ENCODE measurements at regions not wholly inside any gene's neighbourhood (a gene's known extent, or its start where the extent isn't known, plus 50 kb on each side); places are given as distances from the start of the nearest gene placed in this dataset.

DNA sequence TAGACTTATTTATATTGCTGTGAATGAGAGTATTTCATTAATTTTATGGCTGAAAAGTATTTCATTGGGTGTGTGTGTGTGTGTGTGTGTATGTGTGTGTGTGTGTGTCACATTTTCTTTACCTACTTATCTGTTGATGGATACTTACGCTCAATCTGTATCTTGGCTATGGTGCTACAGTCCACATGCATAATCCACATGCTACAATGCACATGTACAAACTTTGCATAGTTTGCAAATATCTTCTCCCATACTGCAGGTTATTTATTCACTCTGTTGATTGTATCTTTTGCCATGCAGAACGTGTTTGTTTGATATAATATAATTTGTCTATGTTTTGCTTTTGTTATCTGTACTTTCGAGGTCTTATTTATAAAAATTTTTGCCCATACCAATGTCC, 167.8 kb downstream of the RAB28 start:
- no peaks in the 10 kb centered on the region for H3K4me1 ChIP-seq (ENCODE audit: control insufficient read depth in 5 of 5, insufficient read depth in 5 of 5, low read length in 5 of 5)
- peaks cover 0 to 1% (median 0%) of the 10 kb centered on the region in 5 donors for H3K9me3 ChIP-seq (ENCODE audit: control insufficient read depth in 5 of 5, low read length in 5 of 5)
- H3K36me3 ChIP-seq (ENCODE audit: control insufficient read depth in 5 of 5, insufficient read depth in 5 of 5, low read length in 5 of 5), result no peaks in the 10 kb centered on the region
- H3K9ac ChIP-seq (ENCODE audit: low read length in 5 of 5), result no peak overlapping the region
- no peak overlapping the region for H3K27ac ChIP-seq (ENCODE audit: low read depth, low read length)
- no peak overlapping the region for H3K4me3 ChIP-seq (ENCODE audit: low read depth in 1 of 5, low read length in 5 of 5)
- H3K27me3 ChIP-seq (ENCODE audit: control insufficient read depth in 5 of 5, insufficient read depth in 4 of 5, low read length in 5 of 5), result no peaks in the 10 kb centered on the region

DNA sequence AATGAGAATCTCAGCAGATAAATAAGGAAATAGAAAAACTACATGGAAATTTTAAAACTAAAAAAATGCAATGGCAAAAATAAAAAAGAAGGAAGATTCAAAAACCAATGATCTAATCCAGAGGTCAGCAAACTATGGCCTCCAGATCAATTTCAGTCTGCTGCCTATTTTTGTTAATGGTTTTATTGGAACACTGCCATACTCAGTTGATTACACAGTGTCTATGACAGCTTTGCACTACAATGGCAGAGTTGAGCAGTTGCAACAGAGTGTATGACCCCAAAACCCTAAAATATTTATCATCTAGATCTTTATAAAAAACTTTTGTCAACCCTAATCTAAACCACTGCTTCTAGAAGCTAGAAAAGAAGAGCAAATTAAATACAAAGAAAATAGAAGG, 170.3 kb downstream of the RAB28 start:
- no peak overlapping the region for H3K4me3 ChIP-seq (ENCODE audit: low read depth in 1 of 5, low read length in 5 of 5)
- no peaks in the 10 kb centered on the region for H3K36me3 ChIP-seq (ENCODE audit: control insufficient read depth in 5 of 5, insufficient read depth in 5 of 5, low read length in 5 of 5)
- no peak overlapping the region for H3K9ac ChIP-seq (ENCODE audit: low read length in 5 of 5)
- no peak overlapping the region for H3K27ac ChIP-seq (ENCODE audit: low read depth, low read length)
- H3K4me1 ChIP-seq (ENCODE audit: control insufficient read depth in 5 of 5, insufficient read depth in 5 of 5, low read length in 5 of 5), result no peaks in the 10 kb centered on the region
- H3K9me3 ChIP-seq (ENCODE audit: control insufficient read depth in 5 of 5, low read length in 5 of 5), result no peaks in the 10 kb centered on the region
- no peaks in the 10 kb centered on the region for H3K27me3 ChIP-seq (ENCODE audit: control insufficient read depth in 5 of 5, insufficient read depth in 4 of 5, low read length in 5 of 5)

DNA sequence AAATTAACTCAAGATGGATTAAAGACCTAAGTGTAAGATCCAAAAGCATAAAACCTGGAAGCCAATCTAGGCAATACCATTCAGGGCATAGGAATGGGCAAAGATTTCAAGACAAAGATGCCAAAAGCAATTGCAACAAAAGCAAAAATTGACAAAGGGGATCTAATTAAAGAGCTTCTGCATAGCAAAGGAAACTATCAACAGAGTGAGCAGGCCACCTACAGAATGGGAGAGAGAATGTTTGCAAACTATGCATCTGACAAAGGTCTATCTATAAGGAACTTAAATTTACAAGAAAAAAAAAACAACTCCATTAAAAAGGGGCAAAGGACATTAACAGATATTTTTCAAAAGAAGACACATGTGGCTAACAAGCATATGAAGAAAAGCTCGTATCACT, 171.9 kb downstream of the RAB28 start:
- H3K9me3 ChIP-seq (ENCODE audit: control insufficient read depth in 5 of 5, low read length in 5 of 5), result no peaks in the 10 kb centered on the region

DNA sequence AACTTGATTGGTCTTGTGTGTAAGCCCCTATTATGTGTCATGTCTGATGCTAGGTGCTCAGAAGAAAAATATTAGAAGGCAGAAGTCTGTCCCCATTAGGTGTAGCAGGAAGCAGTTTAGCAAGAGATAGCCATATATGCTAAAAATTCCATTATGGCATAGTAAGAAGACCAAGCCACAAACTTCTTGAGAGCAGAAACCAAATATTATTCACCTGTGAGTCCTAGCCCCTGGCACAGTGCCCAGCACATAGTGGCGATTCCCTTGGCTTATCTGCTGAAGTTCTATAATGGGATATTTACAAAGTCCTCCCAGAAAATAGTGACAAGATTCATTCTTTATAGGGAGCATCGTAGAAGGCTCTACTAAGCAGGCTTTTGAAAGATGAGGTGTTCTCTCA, 174.4 kb downstream of the RAB28 start:
- H3K4me3 ChIP-seq (ENCODE audit: low read depth in 1 of 5, low read length in 5 of 5), result no peak overlapping the region
- no peak overlapping the region for H3K27ac ChIP-seq (ENCODE audit: low read depth, low read length)
- H3K27me3 ChIP-seq (ENCODE audit: control insufficient read depth in 5 of 5, insufficient read depth in 4 of 5, low read length in 5 of 5), result no peaks in the 10 kb centered on the region
- no peaks in the 10 kb centered on the region for H3K4me1 ChIP-seq (ENCODE audit: control insufficient read depth in 5 of 5, insufficient read depth in 5 of 5, low read length in 5 of 5)
- no peaks in the 10 kb centered on the region for H3K36me3 ChIP-seq (ENCODE audit: control insufficient read depth in 5 of 5, insufficient read depth in 5 of 5, low read length in 5 of 5)
- H3K9ac ChIP-seq (ENCODE audit: low read length in 5 of 5), result no peak overlapping the region
- no peaks in the 10 kb centered on the region for H3K9me3 ChIP-seq (ENCODE audit: control insufficient read depth in 5 of 5, low read length in 5 of 5)

More for the DNA sequence above, 171.9 kb downstream of the RAB28 start:
- H3K27ac ChIP-seq (ENCODE audit: low read depth, low read length), result no peak overlapping the region
- H3K4me1 ChIP-seq (ENCODE audit: control insufficient read depth in 5 of 5, insufficient read depth in 5 of 5, low read length in 5 of 5), result no peaks in the 10 kb centered on the region
- no peak overlapping the region for H3K4me3 ChIP-seq (ENCODE audit: low read depth in 1 of 5, low read length in 5 of 5)
- no peaks in the 10 kb centered on the region for H3K36me3 ChIP-seq (ENCODE audit: control insufficient read depth in 5 of 5, insufficient read depth in 5 of 5, low read length in 5 of 5)
- H3K9ac ChIP-seq (ENCODE audit: low read length in 5 of 5), result no peak overlapping the region
- H3K27me3 ChIP-seq (ENCODE audit: control insufficient read depth in 5 of 5, insufficient read depth in 4 of 5, low read length in 5 of 5), result no peaks in the 10 kb centered on the region

DNA sequence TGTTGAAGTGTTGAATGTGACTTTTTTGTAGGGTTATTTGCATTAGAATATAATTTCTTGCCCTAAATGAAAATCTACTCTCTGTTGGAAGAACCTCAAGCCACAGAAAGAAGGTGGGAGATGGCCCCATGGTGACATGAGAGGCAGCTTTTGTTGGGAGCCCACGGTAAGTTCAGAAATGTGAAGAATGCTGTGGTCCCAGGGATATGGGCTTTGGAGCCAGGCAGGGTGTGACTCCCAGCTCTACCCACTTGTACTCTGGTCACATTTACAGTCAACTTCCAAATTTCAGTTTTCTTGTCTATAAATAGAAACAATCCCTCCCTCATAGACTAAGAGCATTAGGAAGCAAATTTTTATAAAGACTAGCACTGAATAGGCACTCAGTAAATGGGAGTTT, 177.8 kb downstream of the RAB28 start:
- Histone ChIP-seq H3K4me3 (ENCODE audit: low read depth in 1 of 5, low read length in 5 of 5) (no peak overlapping the region), H3K9ac (ENCODE audit: low read length in 5 of 5) (no peak overlapping the region), H3K4me1 (ENCODE audit: control insufficient read depth in 5 of 5, insufficient read depth in 5 of 5, low read length in 5 of 5) (no peaks in the 10 kb centered on the region), H3K9me3 (ENCODE audit: control insufficient read depth in 5 of 5, low read length in 5 of 5) (peaks cover 0 to 6% (median 0%) of the 10 kb centered on the region in 5 donors), H3K27me3 (ENCODE audit: control insufficient read depth in 5 of 5, insufficient read depth in 4 of 5, low read length in 5 of 5) (no peaks in the 10 kb centered on the region), H3K27ac (ENCODE audit: low read depth, low read length) (no peak overlapping the region), H3K36me3 (ENCODE audit: control insufficient read depth in 5 of 5, insufficient read depth in 5 of 5, low read length in 5 of 5) (no peaks in the 10 kb centered on the region)

DNA sequence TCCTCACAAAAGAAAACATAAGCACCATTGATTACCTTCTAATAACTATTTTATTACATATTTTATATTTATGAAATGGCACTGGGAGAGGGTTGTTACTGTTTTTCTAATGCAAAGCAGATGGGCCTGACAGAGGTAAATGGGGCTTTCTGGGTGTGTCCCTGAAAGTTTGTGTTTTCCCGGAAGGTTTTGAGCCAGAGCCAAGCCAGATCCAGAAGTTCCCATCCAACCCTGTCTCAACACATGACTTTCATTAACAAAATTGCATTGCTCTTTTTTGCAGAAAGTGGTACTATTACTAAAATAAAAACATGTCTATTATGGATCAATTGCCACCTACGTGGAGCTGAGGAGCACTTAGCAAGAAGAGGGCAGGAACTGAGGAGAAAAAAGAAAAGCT, 181.3 kb downstream of the RAB28 start:
- Histone ChIP-seq H3K4me1 (ENCODE audit: control insufficient read depth in 5 of 5, insufficient read depth in 5 of 5, low read length in 5 of 5) (no peaks in the 10 kb centered on the region), H3K27me3 (ENCODE audit: control insufficient read depth in 5 of 5, insufficient read depth in 4 of 5, low read length in 5 of 5) (no peaks in the 10 kb centered on the region), H3K9ac (ENCODE audit: low read length in 5 of 5) (no peak overlapping the region), H3K36me3 (ENCODE audit: control insufficient read depth in 5 of 5, insufficient read depth in 5 of 5, low read length in 5 of 5) (no peaks in the 10 kb centered on the region), H3K9me3 (ENCODE audit: control insufficient read depth in 5 of 5, low read length in 5 of 5) (peaks cover 2 to 27% (median 19%) of the 10 kb centered on the region in 5 donors), H3K4me3 (ENCODE audit: low read depth in 1 of 5, low read length in 5 of 5) (no peak overlapping the region), H3K27ac (ENCODE audit: low read depth, low read length) (no peak overlapping the region)

DNA sequence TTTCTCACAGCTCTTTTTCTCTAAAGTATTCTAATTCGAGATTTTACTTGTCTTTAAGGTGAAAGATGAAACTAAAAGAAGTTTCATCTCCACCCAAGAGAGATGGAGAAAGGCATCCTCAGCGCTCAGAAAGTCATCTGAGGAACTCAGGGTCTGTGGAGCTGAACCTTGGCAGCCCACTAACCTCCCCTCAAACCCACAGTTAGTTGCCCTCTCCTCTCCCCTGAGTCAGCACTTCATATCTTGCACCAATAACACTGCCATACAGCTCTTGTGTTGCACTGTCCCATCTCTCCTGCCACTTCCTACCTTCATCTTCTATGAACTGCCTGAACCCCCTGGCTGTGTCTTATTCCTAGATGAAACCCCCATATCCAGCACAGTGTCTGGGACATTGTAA, 184.8 kb downstream of the RAB28 start:
- Histone ChIP-seq H3K4me3 (ENCODE audit: low read depth in 1 of 5, low read length in 5 of 5) (no peak overlapping the region), H3K9me3 (ENCODE audit: control insufficient read depth in 5 of 5, low read length in 5 of 5) (peaks cover 2 to 39% (median 28%) of the 10 kb centered on the region in 5 donors), H3K9ac (ENCODE audit: low read length in 5 of 5) (no peak overlapping the region), H3K36me3 (ENCODE audit: control insufficient read depth in 5 of 5, insufficient read depth in 5 of 5, low read length in 5 of 5) (no peaks in the 10 kb centered on the region), H3K27ac (ENCODE audit: low read depth, low read length) (no peak overlapping the region), H3K27me3 (ENCODE audit: control insufficient read depth in 5 of 5, insufficient read depth in 4 of 5, low read length in 5 of 5) (no peaks in the 10 kb centered on the region), H3K4me1 (ENCODE audit: control insufficient read depth in 5 of 5, insufficient read depth in 5 of 5, low read length in 5 of 5) (no peaks in the 10 kb centered on the region)

DNA sequence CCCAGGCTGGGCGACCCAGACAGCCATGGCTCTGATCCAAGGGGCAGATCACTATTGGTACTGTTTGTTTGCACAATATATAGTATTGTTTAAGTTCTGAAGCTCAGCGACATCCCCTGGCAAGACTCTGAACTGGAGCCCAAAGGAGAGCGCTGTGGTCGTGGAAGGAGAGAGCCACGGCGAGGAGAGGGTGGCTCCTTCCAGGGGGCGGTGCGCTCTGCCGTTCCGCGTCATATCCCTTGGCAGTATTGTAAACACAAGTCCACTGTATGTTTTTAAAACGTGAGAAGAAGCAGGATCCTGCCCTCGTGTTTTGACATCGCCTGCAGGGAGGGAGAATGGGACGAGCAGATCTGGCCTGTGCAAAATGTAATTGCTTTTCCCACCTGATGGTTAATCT, 185.5 kb downstream of the RAB28 start:
- Histone ChIP-seq H3K27me3 (ENCODE audit: control insufficient read depth in 5 of 5, insufficient read depth in 4 of 5, low read length in 5 of 5) (no peaks in the 10 kb centered on the region), H3K4me1 (ENCODE audit: control insufficient read depth in 5 of 5, insufficient read depth in 5 of 5, low read length in 5 of 5) (no peaks in the 10 kb centered on the region), H3K4me3 (ENCODE audit: low read depth in 1 of 5, low read length in 5 of 5) (no peak overlapping the region), H3K9me3 (ENCODE audit: control insufficient read depth in 5 of 5, low read length in 5 of 5) (peaks cover 2 to 39% (median 28%) of the 10 kb centered on the region in 5 donors), H3K9ac (ENCODE audit: low read length in 5 of 5) (no peak overlapping the region), H3K27ac (ENCODE audit: low read depth, low read length) (no peak overlapping the region), H3K36me3 (ENCODE audit: control insufficient read depth in 5 of 5, insufficient read depth in 5 of 5, low read length in 5 of 5) (no peaks in the 10 kb centered on the region)

DNA sequence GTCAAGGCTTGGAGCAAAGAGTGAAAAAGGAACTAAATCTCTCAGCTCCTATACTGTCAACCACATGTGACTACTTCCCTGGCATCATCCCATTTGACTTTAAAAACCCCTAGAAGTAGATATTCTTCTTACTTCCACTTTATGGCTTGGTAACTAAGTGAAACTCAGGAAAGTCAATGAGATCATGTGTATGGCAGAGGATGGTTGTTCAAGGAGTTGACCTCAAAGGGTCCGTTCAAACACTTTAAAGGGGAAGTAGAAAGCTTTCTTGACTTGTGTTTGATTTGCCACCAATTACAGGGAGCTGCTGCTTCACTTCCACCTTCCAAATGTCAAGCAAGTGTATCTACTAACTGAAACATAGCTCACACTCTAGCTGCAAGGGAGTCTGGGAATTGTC, 187.2 kb downstream of the RAB28 start:
- Histone ChIP-seq H3K9ac (ENCODE audit: low read length in 5 of 5) (no peak overlapping the region), H3K27me3 (ENCODE audit: control insufficient read depth in 5 of 5, insufficient read depth in 4 of 5, low read length in 5 of 5) (no peaks in the 10 kb centered on the region), H3K4me3 (ENCODE audit: low read depth in 1 of 5, low read length in 5 of 5) (peak overlapping the region in 2 of 5 donors; percentile 10 to 22), H3K9me3 (ENCODE audit: control insufficient read depth in 5 of 5, low read length in 5 of 5) (peaks cover 2 to 37% (median 28%) of the 10 kb centered on the region in 5 donors), H3K4me1 (ENCODE audit: control insufficient read depth in 5 of 5, insufficient read depth in 5 of 5, low read length in 5 of 5) (no peaks in the 10 kb centered on the region), H3K36me3 (ENCODE audit: control insufficient read depth in 5 of 5, insufficient read depth in 5 of 5, low read length in 5 of 5) (peaks cover 0 to 5% (median 0%) of the 10 kb centered on the region in 5 donors), H3K27ac (ENCODE audit: low read depth, low read length) (no peak overlapping the region)

DNA sequence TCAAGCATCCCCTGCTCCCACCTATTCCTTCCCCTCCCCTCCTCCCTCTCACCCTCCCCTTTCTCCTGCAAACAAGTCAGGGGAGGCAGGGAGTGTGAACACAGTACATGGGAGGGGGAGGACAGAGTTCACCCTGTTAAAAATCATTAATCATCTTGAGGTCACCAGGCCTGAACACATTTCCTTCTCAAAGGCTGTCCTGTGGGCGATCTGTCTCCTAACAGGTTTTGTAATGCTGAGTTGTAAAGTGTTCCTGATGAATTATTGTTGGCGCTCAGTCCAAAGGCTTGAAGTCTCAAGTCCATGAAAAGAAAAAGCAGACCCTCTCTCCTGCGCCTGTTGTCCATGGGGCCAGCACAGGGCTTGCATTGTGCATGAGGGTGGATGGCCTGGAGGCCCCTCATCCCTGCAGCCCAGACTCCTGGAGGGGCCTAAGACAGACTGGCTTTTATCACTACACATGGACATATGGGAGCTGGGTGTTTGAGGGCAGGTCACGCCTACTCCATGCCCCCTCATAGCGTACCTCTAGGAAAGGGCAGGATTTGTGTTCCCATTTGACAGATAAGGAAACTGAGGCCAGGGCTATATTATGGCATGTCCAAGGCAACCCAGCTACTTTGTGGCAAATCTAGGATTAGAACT, 189.1 kb downstream of the RAB28 start:
- Histone ChIP-seq H3K27ac (ENCODE audit: low read depth, low read length) (no peak overlapping the region), H3K4me3 (ENCODE audit: low read depth in 1 of 5, low read length in 5 of 5) (no peak overlapping the region), H3K36me3 (ENCODE audit: control insufficient read depth in 5 of 5, insufficient read depth in 5 of 5, low read length in 5 of 5) (peaks cover 0 to 5% (median 0%) of the 10 kb centered on the region in 5 donors), H3K27me3 (ENCODE audit: control insufficient read depth in 5 of 5, insufficient read depth in 4 of 5, low read length in 5 of 5) (no peaks in the 10 kb centered on the region), H3K9ac (ENCODE audit: low read length in 5 of 5) (no peak overlapping the region), H3K4me1 (ENCODE audit: control insufficient read depth in 5 of 5, insufficient read depth in 5 of 5, low read length in 5 of 5) (no peaks in the 10 kb centered on the region), H3K9me3 (ENCODE audit: control insufficient read depth in 5 of 5, low read length in 5 of 5) (peaks cover under 1 to 32% (median 22%) of the 10 kb centered on the region in 5 donors)

All from subcutaneous abdominal adipose tissue (tissue), 5 donors.